ENCODE measurements at regions not wholly inside any gene's neighbourhood (a gene's known extent, or its start where the extent isn't known, plus 50 kb on each side); places are given as distances from the start of the nearest gene placed in this dataset.

- Histone ChIP-seq H3K4ac (ENCODE audit: low read depth, low read length) (no peak overlapping the region), H2BK5ac (ENCODE audit: low read depth, low read length, poor library complexity, severe bottlenecking) (no peak overlapping the region), H2AK5ac (ENCODE audit: low read depth, low read length) (no peak overlapping the region), H3K9me3 (ENCODE audit: control insufficient read depth, insufficient read depth, low read length) (peaks cover 2% of the 10 kb centered on the region; the same call in 1 of the 2 replicates), H2AK9ac (replicated peaks; ENCODE audit: low read depth, low read length, poor library complexity) (no peak overlapping the region), H3K4me3 (ENCODE audit: insufficient read depth, low read depth, low read length) (no peak overlapping the region), H4K5ac (ENCODE audit: low read depth, low read length) (no peak overlapping the region), H3K4me2 (ENCODE audit: low read depth, low read length) (0 out of 2 replicates have a peak overlapping the region, but pooled peaks have one; percentile 15), H3K9me1 (ENCODE audit: insufficient read depth, low read length) (no peaks in the 10 kb centered on the region), H3K79me1 (ENCODE audit: low read depth in 1 of 2, low read length in 2 of 2) (no peaks in the 10 kb centered on the region), H4K8ac (ENCODE audit: low read depth in 2 of 2, low read length in 2 of 2) (no peak overlapping the region), H3K9ac (ENCODE audit: low read depth, low read length) (no peak overlapping the region), H3K27ac (ENCODE audit: insufficient read depth, low read length) (no peak overlapping the region), H3K14ac (replicated peaks; ENCODE audit: low read depth, low read length) (no peak overlapping the region), H2BK15ac (ENCODE audit: low read depth, low read length) (no peak overlapping the region), H2BK20ac (ENCODE audit: low read depth, low read length) (no peak overlapping the region), H4K20me1 (ENCODE audit: insufficient read depth, low read length) (no peaks in the 10 kb centered on the region), H4K91ac (ENCODE audit: insufficient read depth, low read depth, low read length) (no peak overlapping the region), H2AFZ (replicated peaks; ENCODE audit: low read length, poor library complexity) (no peak overlapping the region), H3K36me3 (ENCODE audit: control insufficient read depth, insufficient read depth, low read length) (no peaks in the 10 kb centered on the region), H3K27me3 (ENCODE audit: control insufficient read depth, insufficient read depth, low read length) (no peaks in the 10 kb centered on the region), H2BK120ac (ENCODE audit: low read depth, low read length) (no peak overlapping the region), H3K4me1 (ENCODE audit: control insufficient read depth, insufficient read depth, low read length) (no peaks in the 10 kb centered on the region), H3K23ac (ENCODE audit: low read depth, low read length) (no peak overlapping the region), H3K18ac (ENCODE audit: low read depth, low read length) (no peak overlapping the region), H3K56ac (ENCODE audit: extremely low read depth, insufficient read depth, low read length) (no peak overlapping the region)
- ATAC-seq (ENCODE audit: low read depth) (no peak), DNase-seq (no peak)
- ChIA-PET CTCF (no interaction called here), POLR2A (ENCODE audit: unreplicated experiment) (no interaction called here)
- in situ Hi-C loops (cut with MboI; ENCODE audit: low sequenced_read_pairs) = no loop called here
- TF ChIP-seq RCOR1 (IDR thresholded peaks at IDR 0.05; ENCODE audit: insufficient replicate concordance, low read length) (no peak), RFX5 (IDR thresholded peaks at IDR 0.05; ENCODE audit: low read depth, low read length) (no peak), RAD21 (IDR thresholded peaks at IDR 0.05; ENCODE audit: low read length) (no peak), MXI1 (IDR thresholded peaks at IDR 0.05; ENCODE audit: borderline replicate concordance, low read depth, low read length) (no peak), NFE2L2 (IDR thresholded peaks at IDR 0.05; ENCODE audit: low read depth, low read length) (no peak)
- TF ChIP-seq, protein P1, sequence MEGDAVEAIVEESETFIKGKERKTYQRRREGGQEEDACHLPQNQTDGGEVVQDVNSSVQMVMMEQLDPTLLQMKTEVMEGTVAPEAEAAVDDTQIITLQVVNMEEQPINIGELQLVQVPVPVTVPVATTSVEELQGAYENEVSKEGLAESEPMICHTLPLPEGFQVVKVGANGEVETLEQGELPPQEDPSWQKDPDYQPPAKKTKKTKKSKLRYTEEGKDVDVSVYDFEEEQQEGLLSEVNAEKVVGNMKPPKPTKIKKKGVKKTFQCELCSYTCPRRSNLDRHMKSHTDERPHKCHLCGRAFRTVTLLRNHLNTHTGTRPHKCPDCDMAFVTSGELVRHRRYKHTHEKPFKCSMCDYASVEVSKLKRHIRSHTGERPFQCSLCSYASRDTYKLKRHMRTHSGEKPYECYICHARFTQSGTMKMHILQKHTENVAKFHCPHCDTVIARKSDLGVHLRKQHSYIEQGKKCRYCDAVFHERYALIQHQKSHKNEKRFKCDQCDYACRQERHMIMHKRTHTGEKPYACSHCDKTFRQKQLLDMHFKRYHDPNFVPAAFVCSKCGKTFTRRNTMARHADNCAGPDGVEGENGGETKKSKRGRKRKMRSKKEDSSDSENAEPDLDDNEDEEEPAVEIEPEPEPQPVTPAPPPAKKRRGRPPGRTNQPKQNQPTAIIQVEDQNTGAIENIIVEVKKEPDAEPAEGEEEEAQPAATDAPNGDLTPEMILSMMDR (conservative IDR thresholded peaks at IDR 0.05; ENCODE audit: low read depth, low read length) = no peak
- dilution Hi-C loops (cut with HindIII; ENCODE audit: low sequenced_read_pairs, unreplicated experiment) = no loop called here
- intact Hi-C loops (cut with micrococcal nuclease) = no loop called here
- 0% methylated on average over 1 of the region's 3 CpGs; no CpG with 5 or more reads in 1 of the 2 experiments for WGBS, 2 experiments (ENCODE audit: extremely low coverage in 2 of 2, insufficient read length in 1 of 2)
- no TSS peak for BruUV-seq (replicated peaks)
Observed at GRCh38 chr5:110354311-110354710, 372.2 kb downstream of the TMEM232 start.

Measured in IMR-90 (cell line).